SK-N-SH treated with all-trans-retinoic acid at 6 μM for 48 hours (cell line): ENCODE measurements at regions not wholly inside any gene's neighbourhood (a gene's known extent, or its start where the extent isn't known, plus 50 kb on each side); places are given as distances from the start of the nearest gene placed in this dataset.

ENCODE experiments used
- ARNTL ChIP-seq: fragments of 450-650 bp; formaldehyde crosslinking; IDR thresholded peaks from 2 replicates; pipeline ENCODE4 v1.5.0; 2020; ENCODE audit warnings: low read depth, mild to moderate bottlenecking, moderate library complexity, borderline replicate concordance
- ESRRG ChIP-seq: fragments of 250-450 bp; sonication (Bioruptor Pico); IDR thresholded peaks from 2 replicates; pipeline ENCODE4 v1.6.1; 2021; ENCODE audit warnings: mild to moderate bottlenecking
- RARB ChIP-seq: fragments of 250-450 bp; sonication (Bioruptor Pico); IDR thresholded peaks from 2 replicates; pipeline ENCODE4 v1.8.0; 2021; ENCODE audit warnings: mild to moderate bottlenecking, moderate library complexity
- TCF4 ChIP-seq: fragments of 250-450 bp; sonication (Bioruptor Pico); IDR thresholded peaks from 2 replicates; pipeline ENCODE4 v1.8.0; 2021; ENCODE audit warnings: mild to moderate bottlenecking, moderate library complexity, borderline replicate concordance
- ZNF70 ChIP-seq: fragments of 450-650 bp; formaldehyde crosslinking; IDR thresholded peaks from 2 replicates; pipeline ENCODE4 v1.5.0; 2020; ENCODE audit warnings: mild to moderate bottlenecking, moderate library complexity
- TF ChIP-seq, protein P1 (sequence below): fragments of 250-450 bp; sonication (Bioruptor Pico); IDR thresholded peaks from 2 replicates; pipeline ENCODE4 v1.5.1; 2021; ENCODE audit warnings: mild to moderate bottlenecking, moderate library complexity

DNA sequence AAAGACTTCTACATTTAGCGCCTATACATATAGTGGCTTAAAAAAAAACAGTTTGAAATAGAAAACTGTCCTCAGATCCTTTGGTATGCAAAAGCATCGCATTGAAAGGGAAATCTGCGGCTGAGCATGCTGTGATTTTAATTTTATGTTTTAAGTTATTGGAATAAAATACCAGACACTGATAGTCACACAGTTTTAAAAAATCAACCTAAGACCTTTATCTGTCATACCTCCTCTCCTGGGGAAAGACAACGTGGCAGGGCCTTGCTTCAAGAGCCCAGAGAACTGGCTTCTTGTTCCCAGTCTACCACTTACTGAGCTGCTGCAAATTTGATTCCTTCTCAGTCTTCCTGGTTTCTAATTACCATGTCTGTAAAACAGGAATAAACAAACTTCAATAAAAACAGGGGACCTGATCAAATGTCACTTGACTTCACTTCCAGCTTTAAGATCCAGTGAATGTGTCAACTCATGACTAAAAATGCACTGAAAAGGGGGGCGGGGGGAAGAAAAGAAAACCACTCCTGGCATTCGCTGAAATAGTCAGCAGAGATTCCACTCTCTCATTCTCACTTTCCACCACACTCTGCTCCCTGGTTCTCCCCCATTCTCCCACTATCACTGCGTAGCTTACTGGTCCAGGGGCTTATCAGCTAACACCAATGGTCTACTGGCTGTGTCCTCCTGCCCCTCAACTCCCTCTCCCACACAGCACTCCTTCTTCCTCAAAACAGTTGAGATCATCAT, 494.7 kb upstream of the MARCKS start:
- TF ChIP-seq ESRRG (no peak), RARB (CRISPR knock-in tag) (no peak), ARNTL (CRISPR knock-in tag) (no peak), ZNF70 (CRISPR knock-in tag) (no peak), TCF4 (no peak)
- TF ChIP-seq, protein P1, sequence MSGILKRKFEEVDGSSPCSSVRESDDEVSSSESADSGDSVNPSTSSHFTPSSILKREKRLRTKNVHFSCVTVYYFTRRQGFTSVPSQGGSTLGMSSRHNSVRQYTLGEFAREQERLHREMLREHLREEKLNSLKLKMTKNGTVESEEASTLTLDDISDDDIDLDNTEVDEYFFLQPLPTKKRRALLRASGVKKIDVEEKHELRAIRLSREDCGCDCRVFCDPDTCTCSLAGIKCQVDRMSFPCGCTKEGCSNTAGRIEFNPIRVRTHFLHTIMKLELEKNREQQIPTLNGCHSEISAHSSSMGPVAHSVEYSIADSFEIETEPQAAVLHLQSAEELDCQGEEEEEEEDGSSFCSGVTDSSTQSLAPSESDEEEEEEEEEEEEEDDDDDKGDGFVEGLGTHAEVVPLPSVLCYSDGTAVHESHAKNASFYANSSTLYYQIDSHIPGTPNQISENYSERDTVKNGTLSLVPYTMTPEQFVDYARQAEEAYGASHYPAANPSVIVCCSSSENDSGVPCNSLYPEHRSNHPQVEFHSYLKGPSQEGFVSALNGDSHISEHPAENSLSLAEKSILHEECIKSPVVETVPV (CRISPR knock-in tag), result no peak
